ENCODE measurements at regions not wholly inside any gene's neighbourhood (a gene's known extent, or its start where the extent isn't known, plus 50 kb on each side); places are given as distances from the start of the nearest gene placed in this dataset.

DNA sequence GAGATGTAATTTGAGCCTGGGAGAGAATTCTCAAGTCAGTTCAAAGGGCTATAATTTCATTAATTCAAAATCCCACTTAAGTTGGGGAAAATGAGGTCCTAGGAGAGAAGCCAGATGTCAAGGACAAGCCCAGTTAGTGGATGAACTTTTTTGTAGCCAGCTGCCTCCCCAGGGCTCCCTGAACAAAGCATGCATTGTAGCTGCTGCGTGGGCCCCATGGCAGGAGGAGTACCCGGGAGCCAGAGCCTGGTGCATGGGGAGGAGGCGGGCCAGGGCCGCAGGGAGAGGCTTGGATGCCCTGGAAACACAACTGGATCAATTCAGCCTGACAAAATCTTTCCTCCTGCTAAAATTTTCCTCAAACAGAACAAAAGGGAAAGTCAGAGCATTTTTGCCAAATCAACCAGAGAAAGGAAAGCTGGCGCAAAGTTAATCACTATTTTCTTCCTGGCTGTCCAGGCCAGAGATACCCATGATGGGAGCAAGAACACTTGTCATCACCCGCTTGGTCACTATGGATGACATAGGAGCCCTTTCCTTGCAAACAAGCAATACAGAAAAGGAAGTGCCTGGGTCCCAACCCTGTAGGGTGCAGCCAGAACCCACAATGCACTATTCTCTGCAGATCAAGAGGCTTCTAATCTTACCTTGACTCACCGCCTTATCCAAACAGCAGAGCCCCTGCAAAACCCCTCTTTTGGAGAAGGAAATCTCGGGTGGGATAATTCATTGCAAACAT lies 248.1 kb upstream of the RAB4A start:
- DNase-seq (ENCODE audit: insufficient read length, low spot score, missing footprints): no peak
- H3K27me3 ChIP-seq (ENCODE audit: insufficient read depth, low read length): no peaks in the 10 kb centered on the region
- no peaks in the 10 kb centered on the region for H3K4me1 ChIP-seq (ENCODE audit: insufficient read depth, low read length)
- no peak overlapping the region for H2AFZ ChIP-seq (ENCODE audit: low read length)
- no peak overlapping the region for H3K27ac ChIP-seq (ENCODE audit: low read depth, low read length)
- no peaks in the 10 kb centered on the region for H3K79me2 ChIP-seq (ENCODE audit: insufficient read depth, low read length)
- H3K36me3 ChIP-seq (ENCODE audit: insufficient read depth, low read length): no peaks in the 10 kb centered on the region
- TF ChIP-seq, protein P1, sequence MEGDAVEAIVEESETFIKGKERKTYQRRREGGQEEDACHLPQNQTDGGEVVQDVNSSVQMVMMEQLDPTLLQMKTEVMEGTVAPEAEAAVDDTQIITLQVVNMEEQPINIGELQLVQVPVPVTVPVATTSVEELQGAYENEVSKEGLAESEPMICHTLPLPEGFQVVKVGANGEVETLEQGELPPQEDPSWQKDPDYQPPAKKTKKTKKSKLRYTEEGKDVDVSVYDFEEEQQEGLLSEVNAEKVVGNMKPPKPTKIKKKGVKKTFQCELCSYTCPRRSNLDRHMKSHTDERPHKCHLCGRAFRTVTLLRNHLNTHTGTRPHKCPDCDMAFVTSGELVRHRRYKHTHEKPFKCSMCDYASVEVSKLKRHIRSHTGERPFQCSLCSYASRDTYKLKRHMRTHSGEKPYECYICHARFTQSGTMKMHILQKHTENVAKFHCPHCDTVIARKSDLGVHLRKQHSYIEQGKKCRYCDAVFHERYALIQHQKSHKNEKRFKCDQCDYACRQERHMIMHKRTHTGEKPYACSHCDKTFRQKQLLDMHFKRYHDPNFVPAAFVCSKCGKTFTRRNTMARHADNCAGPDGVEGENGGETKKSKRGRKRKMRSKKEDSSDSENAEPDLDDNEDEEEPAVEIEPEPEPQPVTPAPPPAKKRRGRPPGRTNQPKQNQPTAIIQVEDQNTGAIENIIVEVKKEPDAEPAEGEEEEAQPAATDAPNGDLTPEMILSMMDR (IDR thresholded peaks at IDR 0.05; ENCODE audit: extremely low read depth, low read depth, low read length): no peak
- no peak overlapping the region for H3K4me2 ChIP-seq (ENCODE audit: insufficient read depth, low read length)
- no peak overlapping the region for H3K4me3 ChIP-seq (ENCODE audit: insufficient read depth, low read length)
- H4K20me1 ChIP-seq (ENCODE audit: insufficient read depth, low read length): no peaks in the 10 kb centered on the region
- H3K9me3 ChIP-seq (ENCODE audit: low read depth, low read length): no peaks in the 10 kb centered on the region

GRCh38 chr1:229023651-229024300 lies 247.1 kb upstream of the RAB4A start:
- no peak overlapping the region for H3K27ac ChIP-seq (ENCODE audit: low read depth, low read length)
- no peak overlapping the region for H3K4me2 ChIP-seq (ENCODE audit: insufficient read depth, low read length)
- H3K36me3 ChIP-seq (ENCODE audit: insufficient read depth, low read length): no peaks in the 10 kb centered on the region
- H3K9me3 ChIP-seq (ENCODE audit: low read depth, low read length): no peaks in the 10 kb centered on the region
- no peaks in the 10 kb centered on the region for H3K27me3 ChIP-seq (ENCODE audit: insufficient read depth, low read length)
- TF ChIP-seq, protein P1 (IDR thresholded peaks at IDR 0.05; ENCODE audit: extremely low read depth, low read depth, low read length): no peak
- no peaks in the 10 kb centered on the region for H3K79me2 ChIP-seq (ENCODE audit: insufficient read depth, low read length)
- no peak overlapping the region for H3K4me3 ChIP-seq (ENCODE audit: insufficient read depth, low read length)
- H3K4me1 ChIP-seq (ENCODE audit: insufficient read depth, low read length): no peaks in the 10 kb centered on the region
- H4K20me1 ChIP-seq (ENCODE audit: insufficient read depth, low read length): no peaks in the 10 kb centered on the region
- no peak for DNase-seq (ENCODE audit: insufficient read length, low spot score, missing footprints)
- no peak overlapping the region for H2AFZ ChIP-seq (ENCODE audit: low read length)

DNA sequence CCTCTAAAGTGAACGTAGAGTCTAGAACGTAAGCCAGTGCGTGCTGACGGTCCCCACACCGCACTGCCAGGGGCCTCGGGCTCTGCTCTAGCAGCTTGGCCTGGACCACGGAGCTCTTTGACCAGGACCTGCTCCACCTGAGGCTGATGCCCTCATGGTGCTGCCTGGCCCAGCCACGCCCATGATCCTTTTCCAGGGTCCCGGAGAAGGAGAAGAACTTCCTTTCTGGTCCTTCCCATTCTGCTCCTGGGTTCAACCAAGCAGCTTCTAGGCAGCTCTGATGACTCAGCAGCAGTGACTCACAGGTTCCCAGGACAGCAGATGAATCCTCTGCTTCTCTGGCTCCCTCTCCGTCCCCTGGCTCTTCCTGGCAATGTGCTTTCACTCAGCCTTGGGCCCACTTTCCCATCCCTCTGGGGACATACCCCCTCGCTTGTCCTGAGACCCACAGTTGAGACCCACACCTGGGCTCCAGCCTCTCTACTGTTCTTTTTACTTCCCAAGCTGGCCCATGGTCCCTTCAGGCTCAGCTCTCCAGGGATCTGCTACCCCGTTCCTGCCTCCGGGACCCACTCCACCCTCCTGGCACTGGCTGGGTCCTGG lies 246.3 kb upstream of the RAB4A start:
- no peak overlapping the region for H3K4me3 ChIP-seq (ENCODE audit: insufficient read depth, low read length)
- no peaks in the 10 kb centered on the region for H3K9me3 ChIP-seq (ENCODE audit: low read depth, low read length)
- TF ChIP-seq, protein P1 (IDR thresholded peaks at IDR 0.05; ENCODE audit: extremely low read depth, low read depth, low read length): no peak
- no peak overlapping the region for H3K4me2 ChIP-seq (ENCODE audit: insufficient read depth, low read length)
- H3K36me3 ChIP-seq (ENCODE audit: insufficient read depth, low read length): no peaks in the 10 kb centered on the region
- H3K27me3 ChIP-seq (ENCODE audit: insufficient read depth, low read length): no peaks in the 10 kb centered on the region
- peak; percentile 95 for DNase-seq (ENCODE audit: insufficient read length, low spot score, missing footprints)
- no peaks in the 10 kb centered on the region for H3K79me2 ChIP-seq (ENCODE audit: insufficient read depth, low read length)
- no peak overlapping the region for H3K27ac ChIP-seq (ENCODE audit: low read depth, low read length)
- no peak overlapping the region for H2AFZ ChIP-seq (ENCODE audit: low read length)
- no peaks in the 10 kb centered on the region for H4K20me1 ChIP-seq (ENCODE audit: insufficient read depth, low read length)
- no peaks in the 10 kb centered on the region for H3K4me1 ChIP-seq (ENCODE audit: insufficient read depth, low read length)

- Histone ChIP-seq H3K27me3 (ENCODE audit: insufficient read depth, low read length) (no peaks in the 10 kb centered on the region), H2AFZ (ENCODE audit: low read length) (no peak overlapping the region), H3K4me1 (ENCODE audit: insufficient read depth, low read length) (no peaks in the 10 kb centered on the region), H3K4me3 (ENCODE audit: insufficient read depth, low read length) (no peak overlapping the region), H4K20me1 (ENCODE audit: insufficient read depth, low read length) (no peaks in the 10 kb centered on the region), H3K36me3 (ENCODE audit: insufficient read depth, low read length) (no peaks in the 10 kb centered on the region), H3K27ac (ENCODE audit: low read depth, low read length) (no peak overlapping the region), H3K9me3 (ENCODE audit: low read depth, low read length) (no peaks in the 10 kb centered on the region), H3K79me2 (ENCODE audit: insufficient read depth, low read length) (no peaks in the 10 kb centered on the region), H3K4me2 (ENCODE audit: insufficient read depth, low read length) (no peak overlapping the region)
- TF ChIP-seq, protein P1 (IDR thresholded peaks at IDR 0.05; ENCODE audit: extremely low read depth, low read depth, low read length): no peak
- DNase-seq (ENCODE audit: insufficient read length, low spot score, missing footprints): no peak
Measured at GRCh38 chr1:229025576-229025975, 245.3 kb upstream of the RAB4A start.
